ENCODE measurements at regions not wholly inside any gene's neighbourhood (a gene's known extent, or its start where the extent isn't known, plus 50 kb on each side); places are given as distances from the start of the nearest gene placed in this dataset.

- Mint-ChIP-seq H3K4me3 (ENCODE audit: unreplicated experiment) (no peak overlapping the region), H3K27me3 (ENCODE audit: low read depth, unreplicated experiment) (no peaks in the 10 kb centered on the region), H3K4me1 (ENCODE audit: low read depth, unreplicated experiment) (no peaks in the 10 kb centered on the region), H3K27ac (ENCODE audit: unreplicated experiment) (no peak overlapping the region), H3K36me3 (ENCODE audit: low read depth, unreplicated experiment) (no peaks in the 10 kb centered on the region), H3K9me3 (ENCODE audit: unreplicated experiment) (peaks cover 5% of the 10 kb centered on the region)
- Histone ChIP-seq H3K27ac (ENCODE audit: low read depth, low read length) (no peak overlapping the region), H4K20me1 (ENCODE audit: insufficient read depth, low read length) (no peaks in the 10 kb centered on the region), H3K36me3 (ENCODE audit: insufficient read depth, low read length) (no peaks in the 10 kb centered on the region), H2AFZ (ENCODE audit: low read depth, low read length) (no peak overlapping the region), H3K27me3 (ENCODE audit: insufficient read depth, low read length) (no peaks in the 10 kb centered on the region), H3K9me3 (ENCODE audit: insufficient read depth, low read depth, low read length) (no peaks in the 10 kb centered on the region), H3K9ac (ENCODE audit: low read length) (no peak overlapping the region), H3K4me3 (ENCODE audit: insufficient read depth, low read depth, low read length) (no peak overlapping the region), H3K79me2 (ENCODE audit: insufficient read depth, low read length) (no peaks in the 10 kb centered on the region), H3K4me1 (ENCODE audit: insufficient read depth, low read length) (no peaks in the 10 kb centered on the region), H3K4me2 (ENCODE audit: low read length) (no peak overlapping the region)
- TF ChIP-seq EZH2 (IDR thresholded peaks at IDR 0.05; ENCODE audit: insufficient read depth, low read length): no peak
- TF ChIP-seq, protein P1, sequence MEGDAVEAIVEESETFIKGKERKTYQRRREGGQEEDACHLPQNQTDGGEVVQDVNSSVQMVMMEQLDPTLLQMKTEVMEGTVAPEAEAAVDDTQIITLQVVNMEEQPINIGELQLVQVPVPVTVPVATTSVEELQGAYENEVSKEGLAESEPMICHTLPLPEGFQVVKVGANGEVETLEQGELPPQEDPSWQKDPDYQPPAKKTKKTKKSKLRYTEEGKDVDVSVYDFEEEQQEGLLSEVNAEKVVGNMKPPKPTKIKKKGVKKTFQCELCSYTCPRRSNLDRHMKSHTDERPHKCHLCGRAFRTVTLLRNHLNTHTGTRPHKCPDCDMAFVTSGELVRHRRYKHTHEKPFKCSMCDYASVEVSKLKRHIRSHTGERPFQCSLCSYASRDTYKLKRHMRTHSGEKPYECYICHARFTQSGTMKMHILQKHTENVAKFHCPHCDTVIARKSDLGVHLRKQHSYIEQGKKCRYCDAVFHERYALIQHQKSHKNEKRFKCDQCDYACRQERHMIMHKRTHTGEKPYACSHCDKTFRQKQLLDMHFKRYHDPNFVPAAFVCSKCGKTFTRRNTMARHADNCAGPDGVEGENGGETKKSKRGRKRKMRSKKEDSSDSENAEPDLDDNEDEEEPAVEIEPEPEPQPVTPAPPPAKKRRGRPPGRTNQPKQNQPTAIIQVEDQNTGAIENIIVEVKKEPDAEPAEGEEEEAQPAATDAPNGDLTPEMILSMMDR (IDR thresholded peaks at IDR 0.05; ENCODE audit: insufficient read depth, low read depth, low read length): no peak
- no peak for FAIRE-seq
- DNase-seq (ENCODE audit: low read depth): no peak
Measured at GRCh38 chr18:2217356-2217755, 353.9 kb downstream of the METTL4 start.

DNA sequence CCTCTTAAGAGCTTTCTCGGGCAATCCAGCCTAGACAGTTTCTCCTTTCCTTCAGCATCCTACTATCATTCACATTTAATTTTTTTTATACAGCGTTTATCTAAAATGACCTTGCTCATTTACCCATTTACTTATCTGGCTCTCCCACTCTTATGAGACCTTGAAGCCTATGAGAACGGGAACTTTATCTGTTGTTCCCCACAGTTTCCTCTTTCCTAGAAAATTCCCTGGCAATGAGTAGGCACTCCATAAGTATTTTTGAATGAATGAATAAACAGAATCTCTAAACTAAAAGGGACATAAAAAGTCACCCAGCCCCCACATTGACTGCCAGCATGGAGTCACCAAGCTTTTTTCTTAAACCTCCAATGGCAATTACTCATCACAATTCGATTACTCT is 353.2 kb downstream of the METTL4 start:
- no peak overlapping the region for H3K27ac Mint-ChIP-seq (ENCODE audit: unreplicated experiment)
- TF ChIP-seq, protein P1 (IDR thresholded peaks at IDR 0.05; ENCODE audit: insufficient read depth, low read depth, low read length): no peak
- no peak for TF ChIP-seq EZH2 (IDR thresholded peaks at IDR 0.05; ENCODE audit: insufficient read depth, low read length)

DNA sequence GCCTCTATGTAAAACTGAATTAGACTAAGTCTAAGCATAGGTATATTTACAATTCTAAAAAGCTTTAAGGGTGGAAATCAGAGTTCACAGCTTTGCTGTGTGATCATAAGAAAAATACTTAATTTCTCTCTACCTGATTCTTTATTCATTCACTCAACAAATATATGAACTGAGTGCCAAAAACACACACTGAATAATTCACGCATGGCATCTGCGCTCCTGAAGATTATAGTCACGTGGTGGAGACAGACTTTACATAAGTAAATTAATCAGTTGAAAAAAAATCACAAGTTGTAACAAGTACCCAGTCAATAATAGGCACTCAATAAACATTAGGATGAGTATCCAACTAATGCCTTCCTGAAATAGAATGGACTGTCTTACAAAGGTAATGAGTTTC is 351.6 kb downstream of the METTL4 start:
- TF ChIP-seq, protein P1 (IDR thresholded peaks at IDR 0.05; ENCODE audit: insufficient read depth, low read depth, low read length): no peak
- TF ChIP-seq EZH2 (IDR thresholded peaks at IDR 0.05; ENCODE audit: insufficient read depth, low read length): no peak
- no peak overlapping the region for H3K27ac Mint-ChIP-seq (ENCODE audit: unreplicated experiment)

More for the DNA sequence above, 353.2 kb downstream of the METTL4 start:
- H3K27me3 Mint-ChIP-seq (ENCODE audit: low read depth, unreplicated experiment): no peaks in the 10 kb centered on the region
- Histone ChIP-seq H3K79me2 (ENCODE audit: insufficient read depth, low read length) (no peaks in the 10 kb centered on the region), H4K20me1 (ENCODE audit: insufficient read depth, low read length) (no peaks in the 10 kb centered on the region), H3K9me3 (ENCODE audit: insufficient read depth, low read depth, low read length) (no peaks in the 10 kb centered on the region), H3K4me2 (ENCODE audit: low read length) (no peak overlapping the region), H3K27me3 (ENCODE audit: insufficient read depth, low read length) (no peaks in the 10 kb centered on the region), H3K9ac (ENCODE audit: low read length) (no peak overlapping the region), H3K4me1 (ENCODE audit: insufficient read depth, low read length) (no peaks in the 10 kb centered on the region), H3K27ac (ENCODE audit: low read depth, low read length) (no peak overlapping the region), H3K4me3 (ENCODE audit: insufficient read depth, low read depth, low read length) (no peak overlapping the region), H2AFZ (ENCODE audit: low read depth, low read length) (no peak overlapping the region), H3K36me3 (ENCODE audit: insufficient read depth, low read length) (no peaks in the 10 kb centered on the region)
- peaks cover 5% of the 10 kb centered on the region for H3K9me3 Mint-ChIP-seq (ENCODE audit: unreplicated experiment)
- H3K4me3 Mint-ChIP-seq (ENCODE audit: unreplicated experiment): no peak overlapping the region
- H3K36me3 Mint-ChIP-seq (ENCODE audit: low read depth, unreplicated experiment): no peaks in the 10 kb centered on the region
- FAIRE-seq: no peak
- no peak for DNase-seq (ENCODE audit: low read depth)
- H3K4me1 Mint-ChIP-seq (ENCODE audit: low read depth, unreplicated experiment): no peaks in the 10 kb centered on the region

More for the DNA sequence above, 351.6 kb downstream of the METTL4 start:
- no peak for FAIRE-seq
- H3K36me3 ChIP-seq (ENCODE audit: insufficient read depth, low read length): no peaks in the 10 kb centered on the region
- H4K20me1 ChIP-seq (ENCODE audit: insufficient read depth, low read length): no peaks in the 10 kb centered on the region
- H3K4me3 ChIP-seq (ENCODE audit: insufficient read depth, low read depth, low read length): no peak overlapping the region
- no peaks in the 10 kb centered on the region for H3K27me3 ChIP-seq (ENCODE audit: insufficient read depth, low read length)
- no peaks in the 10 kb centered on the region for H3K4me1 ChIP-seq (ENCODE audit: insufficient read depth, low read length)
- H3K4me3 Mint-ChIP-seq (ENCODE audit: unreplicated experiment): no peak overlapping the region
- H3K9me3 ChIP-seq (ENCODE audit: insufficient read depth, low read depth, low read length): no peaks in the 10 kb centered on the region
- peaks cover 3% of the 10 kb centered on the region for H3K9me3 Mint-ChIP-seq (ENCODE audit: unreplicated experiment)
- no peak for DNase-seq (ENCODE audit: low read depth)
- peaks cover 9% of the 10 kb centered on the region for H3K4me1 Mint-ChIP-seq (ENCODE audit: low read depth, unreplicated experiment)
- no peaks in the 10 kb centered on the region for H3K79me2 ChIP-seq (ENCODE audit: insufficient read depth, low read length)
- H3K36me3 Mint-ChIP-seq (ENCODE audit: low read depth, unreplicated experiment): no peaks in the 10 kb centered on the region
- H3K27me3 Mint-ChIP-seq (ENCODE audit: low read depth, unreplicated experiment): no peaks in the 10 kb centered on the region
- no peak overlapping the region for H2AFZ ChIP-seq (ENCODE audit: low read depth, low read length)
- H3K27ac ChIP-seq (ENCODE audit: low read depth, low read length): no peak overlapping the region
- H3K4me2 ChIP-seq (ENCODE audit: low read length): no peak overlapping the region
- no peak overlapping the region for H3K9ac ChIP-seq (ENCODE audit: low read length)

Measured in astrocyte (in vitro differentiated cells and primary cell).